ENCODE measurements at regions not wholly inside any gene's neighbourhood (a gene's known extent, or its start where the extent isn't known, plus 50 kb on each side); places are given as distances from the start of the nearest gene placed in this dataset.

- no peak for DNase-seq (ENCODE audit: low spot score)
Measured at GRCh38 chr21:24118738-24119459, 1488.4 kb downstream of the MRPL39 start.

- DNase-seq (ENCODE audit: low spot score): no peak
Measured at GRCh38 chr21:24115141-24115540, 1492.1 kb downstream of the MRPL39 start.

GRCh38 chr21:24112020-24112419 lies 1495.3 kb downstream of the MRPL39 start:
- DNase-seq (ENCODE audit: low spot score): no peak

- no peak for DNase-seq (ENCODE audit: low spot score)
Measured at GRCh38 chr21:24110846-24111245, 1496.4 kb downstream of the MRPL39 start.

- DNase-seq (ENCODE audit: low spot score): no peak
Measured at GRCh38 chr21:24097181-24097580, 1510.1 kb downstream of the MRPL39 start.

GRCh38 chr21:24096651-24097050 lies 1510.6 kb downstream of the MRPL39 start:
- no peak for DNase-seq (ENCODE audit: low spot score)

- no peak for DNase-seq (ENCODE audit: low spot score)
Measured at GRCh38 chr21:24093032-24093431, 1514.2 kb downstream of the MRPL39 start.

GRCh38 chr21:24076179-24076578 lies 1531.1 kb downstream of the MRPL39 start:
- peak; percentile 7 for DNase-seq (ENCODE audit: low spot score)

- DNase-seq (ENCODE audit: low spot score): no peak
Measured at GRCh38 chr21:24055696-24056095, 1551.6 kb downstream of the MRPL39 start.

GRCh38 chr21:24050231-24050630 lies 1557.0 kb downstream of the MRPL39 start:
- no peak for DNase-seq (ENCODE audit: low spot score)

- no peak for DNase-seq (ENCODE audit: low spot score)
Measured at GRCh38 chr21:24046829-24047443, 1560.3 kb downstream of the MRPL39 start.

GRCh38 chr21:24045775-24046215 lies 1561.5 kb downstream of the MRPL39 start:
- peak; percentile 55 for DNase-seq (ENCODE audit: low spot score)

- DNase-seq (ENCODE audit: low spot score): no peak
Measured at GRCh38 chr21:24045373-24045772, 1561.9 kb downstream of the MRPL39 start.

- no peak for DNase-seq (ENCODE audit: low spot score)
Measured at GRCh38 chr21:24042687-24043086, 1564.6 kb downstream of the MRPL39 start.

- DNase-seq (ENCODE audit: low spot score): no peak
Measured at GRCh38 chr21:24032709-24033232, 1574.5 kb downstream of the MRPL39 start.

- no peak for DNase-seq (ENCODE audit: low spot score)
Measured at GRCh38 chr21:24027396-24027795, 1579.9 kb downstream of the MRPL39 start.

- DNase-seq (ENCODE audit: low spot score): no peak
Measured at GRCh38 chr21:24025101-24025500, 1582.2 kb downstream of the MRPL39 start.

GRCh38 chr21:24023936-24024335 lies 1583.3 kb downstream of the MRPL39 start:
- no peak for DNase-seq (ENCODE audit: low spot score)

- DNase-seq (ENCODE audit: low spot score): no peak
Measured at GRCh38 chr21:24023402-24023801, 1583.9 kb downstream of the MRPL39 start.

- peak; percentile 18 for DNase-seq (ENCODE audit: low spot score)
Measured at GRCh38 chr21:24014381-24014780, 1592.9 kb downstream of the MRPL39 start.

GRCh38 chr21:24011087-24011486 lies 1596.2 kb downstream of the MRPL39 start:
- DNase-seq (ENCODE audit: low spot score): no peak

GRCh38 chr21:24007592-24007991 lies 1599.7 kb downstream of the MRPL39 start:
- no peak for DNase-seq (ENCODE audit: low spot score)

- no peak for DNase-seq (ENCODE audit: low spot score)
Measured at GRCh38 chr21:23986987-23987386, 1620.3 kb downstream of the MRPL39 start.

- DNase-seq (ENCODE audit: low spot score): no peak
Measured at GRCh38 chr21:23986214-23986613, 1621.1 kb downstream of the MRPL39 start.

All from NAMALWA (cell line).